Activated naive CD8-positive, alpha-beta T cell treated with anti-CD3 and anti-CD28 coated beads, Interleukin-2, amount 10 ng/mL, durations not matched to agents 7 days and 5 days (primary cell): ENCODE measurements at regions not wholly inside any gene's neighbourhood (a gene's known extent, or its start where the extent isn't known, plus 50 kb on each side); places are given as distances from the start of the nearest gene placed in this dataset.
A peak's percentile ranks its signal among the peaks of the same experiment; 100 is the strongest.
"Not testable (repeated sequence)": the region's sequence is repeated elsewhere in the genome, so short reads cannot be mapped to it uniquely, and the experiment has no call there.

Experiments used
- ATAC-seq: fragments of 150-1000 bp; cut with Tn5 transposase; one replicate; pipeline ENCODE4 v1.10.0; 2021; ENCODE audit warnings: low read depth, moderate library complexity
- POLR2A ChIA-PET: fragments of 350-600 bp; sonication (Branson Sonifier 250); formaldehyde crosslinking; loops from one replicate; lab custom pipeline; 2021; ENCODE audit warnings: antibody characterized with exemption; lab: Charles Lee
- DNase-seq: peaks from one replicate; pipeline ENCODE4 v3.0.0; 2021
- H3K27ac Mint-ChIP-seq: one replicate; pipeline ENCODE4 v1.8.0; 2022; ENCODE audit warnings: mild to moderate bottlenecking, mixed read lengths
- H3K27me3 Mint-ChIP-seq: one replicate; pipeline ENCODE4 v1.8.0; 2022; ENCODE audit warnings: mild to moderate bottlenecking, moderate library complexity, mixed read lengths
- H3K36me3 Mint-ChIP-seq: one replicate; pipeline ENCODE4 v1.8.0; 2021; ENCODE audit warnings: mild to moderate bottlenecking, mixed read lengths
- H3K4me1 Mint-ChIP-seq: one replicate; pipeline ENCODE4 v1.8.0; 2021; ENCODE audit warnings: mixed read lengths
- H3K4me3 Mint-ChIP-seq: one replicate; pipeline ENCODE4 v1.8.0; 2022; ENCODE audit warnings: mild to moderate bottlenecking, moderate library complexity, mixed read lengths
- H3K9me3 Mint-ChIP-seq: one replicate; pipeline ENCODE4 v1.8.0; 2021; ENCODE audit warnings: mixed read lengths

- POLR2A ChIA-PET, result no interaction called here
- no peaks in the 10 kb centered on the region for H3K36me3 Mint-ChIP-seq
- no peak for ATAC-seq
- H3K4me3 Mint-ChIP-seq, result no peak overlapping the region
- no peak for DNase-seq
- H3K4me1 Mint-ChIP-seq, result no peaks in the 10 kb centered on the region
- H3K27ac Mint-ChIP-seq, result no peak overlapping the region
- no peaks in the 10 kb centered on the region for H3K9me3 Mint-ChIP-seq
- H3K27me3 Mint-ChIP-seq, result peaks cover 3% of the 10 kb centered on the region
Observed at GRCh38 chr12:114555451-114555850, 128.5 kb downstream of the TBX3 start.

- POLR2A ChIA-PET, result no interaction called here
- no peaks in the 10 kb centered on the region for H3K4me1 Mint-ChIP-seq
- no peak overlapping the region for H3K4me3 Mint-ChIP-seq
- no peak for ATAC-seq
- no peaks in the 10 kb centered on the region for H3K9me3 Mint-ChIP-seq
- no peak for DNase-seq
- no peaks in the 10 kb centered on the region for H3K36me3 Mint-ChIP-seq
- no peak overlapping the region for H3K27ac Mint-ChIP-seq
- no peaks in the 10 kb centered on the region for H3K27me3 Mint-ChIP-seq
Observed at GRCh38 chr12:114547636-114548035, 136.3 kb downstream of the TBX3 start.

GRCh38 chr12:114530417-114530816, 124.5 kb upstream of the TBX5 start:
- POLR2A ChIA-PET, result no interaction called here
- Mint-ChIP-seq H3K4me1 (no peaks in the 10 kb centered on the region), H3K27ac (no peak overlapping the region), H3K27me3 (peaks cover 1% of the 10 kb centered on the region), H3K4me3 (no peak overlapping the region), H3K9me3 (no peaks in the 10 kb centered on the region), H3K36me3 (no peaks in the 10 kb centered on the region)
- DNase-seq, result no peak
- ATAC-seq, result no peak

GRCh38 chr12:114529966-114530365, 124.0 kb upstream of the TBX5 start:
- Mint-ChIP-seq H3K27ac (no peak overlapping the region), H3K4me1 (no peaks in the 10 kb centered on the region), H3K4me3 (no peak overlapping the region), H3K27me3 (peaks cover 1% of the 10 kb centered on the region), H3K9me3 (no peaks in the 10 kb centered on the region), H3K36me3 (no peaks in the 10 kb centered on the region)
- DNase-seq (no peak), ATAC-seq (no peak)
- POLR2A ChIA-PET, result no interaction called here

- H3K4me3 Mint-ChIP-seq, result no peak overlapping the region
- H3K9me3 Mint-ChIP-seq, result peaks cover 2% of the 10 kb centered on the region
- ATAC-seq (no peak), DNase-seq (no peak)
- H3K27me3 Mint-ChIP-seq, result peaks cover 1% of the 10 kb centered on the region
- H3K36me3 Mint-ChIP-seq, result no peaks in the 10 kb centered on the region
- POLR2A ChIA-PET, result no interaction called here
- no peaks in the 10 kb centered on the region for H3K4me1 Mint-ChIP-seq
- H3K27ac Mint-ChIP-seq, result no peak overlapping the region
Observed at GRCh38 chr12:114528766-114529165, 122.8 kb upstream of the TBX5 start.

GRCh38 chr12:114521160-114521559, 115.2 kb upstream of the TBX5 start:
- H3K4me3 Mint-ChIP-seq, H3K4me1 Mint-ChIP-seq, H3K27me3 Mint-ChIP-seq, H3K9me3 Mint-ChIP-seq, ATAC-seq, H3K36me3 Mint-ChIP-seq, H3K27ac Mint-ChIP-seq, POLR2A ChIA-PET, DNase-seq: not testable (repeated sequence)

GRCh38 chr12:114512351-114512750, 106.4 kb upstream of the TBX5 start:
- Mint-ChIP-seq H3K27ac (no peak overlapping the region), H3K4me3 (no peak overlapping the region), H3K9me3 (no peaks in the 10 kb centered on the region), H3K36me3 (no peaks in the 10 kb centered on the region), H3K27me3 (no peaks in the 10 kb centered on the region), H3K4me1 (no peaks in the 10 kb centered on the region)
- DNase-seq (no peak), ATAC-seq (no peak)
- POLR2A ChIA-PET, result no interaction called here

- peak; percentile 42 for DNase-seq
- H3K27me3 Mint-ChIP-seq, result peaks cover 1% of the 10 kb centered on the region
- no peak overlapping the region for H3K4me3 Mint-ChIP-seq
- no peaks in the 10 kb centered on the region for H3K36me3 Mint-ChIP-seq
- POLR2A ChIA-PET, result no interaction called here
- H3K4me1 Mint-ChIP-seq, result no peaks in the 10 kb centered on the region
- ATAC-seq, result no peak
- H3K27ac Mint-ChIP-seq, result no peak overlapping the region
- H3K9me3 Mint-ChIP-seq, result no peaks in the 10 kb centered on the region
Observed at GRCh38 chr12:114508529-114509129, 102.7 kb upstream of the TBX5 start.

- H3K27me3 Mint-ChIP-seq, result peaks cover 10% of the 10 kb centered on the region
- no peaks in the 10 kb centered on the region for H3K9me3 Mint-ChIP-seq
Observed at GRCh38 chr12:114506651-114507050, 100.7 kb upstream of the TBX5 start.

GRCh38 chr12:114504311-114504710, 98.4 kb upstream of the TBX5 start:
- Mint-ChIP-seq H3K36me3 (no peaks in the 10 kb centered on the region), H3K9me3 (no peaks in the 10 kb centered on the region), H3K27ac (no peak overlapping the region), H3K4me3 (no peak overlapping the region), H3K27me3 (peaks cover 18% of the 10 kb centered on the region), H3K4me1 (no peaks in the 10 kb centered on the region)
- no peak for ATAC-seq
- POLR2A ChIA-PET, result no interaction called here
- no peak for DNase-seq

More at GRCh38 chr12:114506651-114507050, 100.7 kb upstream of the TBX5 start:
- ATAC-seq, result no peak
- DNase-seq, result no peak
- Mint-ChIP-seq H3K36me3 (no peaks in the 10 kb centered on the region), H3K27ac (no peak overlapping the region), H3K4me1 (no peaks in the 10 kb centered on the region), H3K4me3 (no peak overlapping the region)
- POLR2A ChIA-PET, result no interaction called here

GRCh38 chr12:114501474-114501807, 95.5 kb upstream of the TBX5 start:
- H3K4me1 Mint-ChIP-seq, result no peaks in the 10 kb centered on the region
- H3K9me3 Mint-ChIP-seq, result no peaks in the 10 kb centered on the region
- H3K27me3 Mint-ChIP-seq, result peaks cover 18% of the 10 kb centered on the region
- POLR2A ChIA-PET, result no interaction called here
- no peak overlapping the region for H3K27ac Mint-ChIP-seq
- ATAC-seq (no peak), DNase-seq (no peak)
- no peaks in the 10 kb centered on the region for H3K36me3 Mint-ChIP-seq
- H3K4me3 Mint-ChIP-seq, result no peak overlapping the region

- DNase-seq (no peak), ATAC-seq (no peak)
- Mint-ChIP-seq H3K9me3 (no peaks in the 10 kb centered on the region), H3K27me3 (peaks cover 18% of the 10 kb centered on the region), H3K4me3 (no peak overlapping the region), H3K4me1 (no peaks in the 10 kb centered on the region), H3K36me3 (no peaks in the 10 kb centered on the region), H3K27ac (no peak overlapping the region)
- POLR2A ChIA-PET, result no interaction called here
Observed at GRCh38 chr12:114500775-114501473, 95.0 kb upstream of the TBX5 start.

- Mint-ChIP-seq H3K9me3 (no peaks in the 10 kb centered on the region), H3K27ac (no peak overlapping the region), H3K4me1 (no peaks in the 10 kb centered on the region), H3K27me3 (peaks cover 18% of the 10 kb centered on the region), H3K36me3 (no peaks in the 10 kb centered on the region), H3K4me3 (no peak overlapping the region)
- POLR2A ChIA-PET, result no interaction called here
- DNase-seq, result no peak
- no peak for ATAC-seq
Observed at GRCh38 chr12:114500131-114500530, 94.2 kb upstream of the TBX5 start.

- peaks cover 18% of the 10 kb centered on the region for H3K27me3 Mint-ChIP-seq
- no peaks in the 10 kb centered on the region for H3K9me3 Mint-ChIP-seq
- H3K36me3 Mint-ChIP-seq, result no peaks in the 10 kb centered on the region
- POLR2A ChIA-PET, result no interaction called here
- H3K27ac Mint-ChIP-seq, result no peak overlapping the region
- ATAC-seq (no peak), DNase-seq (no peak)
- H3K4me3 Mint-ChIP-seq, result no peak overlapping the region
- no peaks in the 10 kb centered on the region for H3K4me1 Mint-ChIP-seq
Observed at GRCh38 chr12:114499338-114499737, 93.4 kb upstream of the TBX5 start.
